Limb (tissue), 2 donors: ENCODE measurements at regions not wholly inside any gene's neighbourhood (a gene's known extent, or its start where the extent isn't known, plus 50 kb on each side); places are given as distances from the start of the nearest gene placed in this dataset.
"Not testable (repeated sequence)": the region's sequence is repeated elsewhere in the genome, so short reads cannot be mapped to it uniquely, and the experiment has no call there.

Experiments used
- DNase-seq, 2 donors: peaks; one replicate each; pipeline ENCODE4 v3.0.0-alpha.2; 2016; ENCODE audit errors: extremely low spot score in 2 of 2

GRCh38 chr9:73054091-73054490, 97.6 kb upstream of the ANXA1 start:
- no peak for DNase-seq

GRCh38 chr9:73053543-73053942, 98.1 kb upstream of the ANXA1 start:
- no peak for DNase-seq

GRCh38 chr9:73050887-73051550, 98.2 kb upstream of the ALDH1A1 start:
- no peak for DNase-seq

- no peak for DNase-seq
Measured at GRCh38 chr9:73050065-73050816, 97.4 kb upstream of the ALDH1A1 start.

- no peak for DNase-seq
Measured at GRCh38 chr9:73049280-73049679, 96.4 kb upstream of the ALDH1A1 start.

GRCh38 chr9:73046769-73047168, 93.9 kb upstream of the ALDH1A1 start:
- no peak for DNase-seq

- not testable (repeated sequence) for DNase-seq
Measured at GRCh38 chr9:73044776-73045175, 91.9 kb upstream of the ALDH1A1 start.

- DNase-seq: no peak
Measured at GRCh38 chr9:73042155-73042554, 89.3 kb upstream of the ALDH1A1 start.

- DNase-seq: peak in 1 of 2 donors; percentile 71
Measured at GRCh38 chr9:73039271-73040263, 86.7 kb upstream of the ALDH1A1 start.

GRCh38 chr9:73038613-73039012, 85.8 kb upstream of the ALDH1A1 start:
- peak in 1 of 2 donors; percentile 10 for DNase-seq

GRCh38 chr9:73038089-73038509, 85.2 kb upstream of the ALDH1A1 start:
- no peak for DNase-seq

GRCh38 chr9:73037613-73038012, 84.8 kb upstream of the ALDH1A1 start:
- DNase-seq: no peak

GRCh38 chr9:73034962-73035361, 82.1 kb upstream of the ALDH1A1 start:
- DNase-seq: no peak

GRCh38 chr9:73031350-73031749, 78.5 kb upstream of the ALDH1A1 start:
- DNase-seq: no peak

- no peak for DNase-seq
Measured at GRCh38 chr9:73030370-73031030, 77.6 kb upstream of the ALDH1A1 start.

- no peak for DNase-seq
Measured at GRCh38 chr9:73029346-73029745, 76.5 kb upstream of the ALDH1A1 start.

GRCh38 chr9:73026375-73026774, 73.5 kb upstream of the ALDH1A1 start:
- DNase-seq: no peak

- no peak for DNase-seq
Measured at GRCh38 chr9:73024601-73025034, 71.8 kb upstream of the ALDH1A1 start.

- peak; percentile 70 to 72 for DNase-seq
Measured at GRCh38 chr9:73023025-73023541, 70.2 kb upstream of the ALDH1A1 start.

- no peak for DNase-seq
Measured at GRCh38 chr9:73022353-73022752, 69.5 kb upstream of the ALDH1A1 start.

GRCh38 chr9:73020877-73021276, 68.0 kb upstream of the ALDH1A1 start:
- DNase-seq: no peak
